K562 (cell line): ENCODE measurements at regions not wholly inside any gene's neighbourhood (a gene's known extent, or its start where the extent isn't known, plus 50 kb on each side); places are given as distances from the start of the nearest gene placed in this dataset.

Source experiments
- ATAC-seq: fragments of 200-7000 bp; cut with Tn5 transposase; 3 replicates; pipeline ENCODE4 v1.9.1; 2020; ENCODE audit warnings: moderate library complexity
- BruUV-seq: library from RNA; stranded (reverse); fragments of 400-500 nt; replicated peaks from 2 replicates; lab custom pipeline; 2021; lab: Mats Ljungman, UMichigan
- CTCF ChIA-PET: fragments of 300-600 bp; formaldehyde crosslinking; extraction: SDS; loops from one replicate; lab custom pipeline; 2021; ENCODE audit warnings: low intra/inter-chr PET ratio; lab: Yijun Ruan, JAX
- POLR2A ChIA-PET: fragments of 300-600, 350-650 bp; sonication (Branson Sonifier 250); formaldehyde crosslinking; extraction: SDS; loops from one replicate; lab custom pipeline; 2021; ENCODE audit warnings: antibody characterized with exemption, inconsistent platforms; lab: Yijun Ruan, JAX
- DNase-seq, 4 experiments: peaks; one replicate each; pipeline versions ENCODE4 v3.0.0 to v3.0.0-alpha.2; 2011 to 2018; ENCODE audit warnings: low spot score in 3 of 4, mixed read lengths in 3 of 4; ENCODE audit errors: extremely low read depth in 1 of 4
- FAIRE-seq: peaks from 2 replicates; lab custom pipeline; 2011; peaks lifted over from hg19 to GRCh38; lab: Jason Lieb, UNC
- H2AFZ ChIP-seq: 2 replicates; pipeline ENCODE4 v1.6.0; 2011; ENCODE audit warnings: low read depth, low read length, control low read depth, inconsistent platforms
- H3K27ac ChIP-seq: fragments of 200-600 bp; 3 replicates; pipeline ENCODE4 v1.8.0; 2011; ENCODE audit warnings: low read depth, mild to moderate bottlenecking, control low read depth, inconsistent platforms, low read length, moderate library complexity, mixed read lengths; ENCODE audit errors: extremely low read depth
- H3K27me3 ChIP-seq, 2 experiments: fragments of 300-600 bp in 1 of 2; 2 replicates in 1 of 2; 3 replicates in 1 of 2; pipeline versions ENCODE4 v1.6.0 to v1.8.0; 2011; ENCODE audit warnings: inconsistent platforms in 2 of 2, low read length in 2 of 2, mild to moderate bottlenecking in 1 of 2, mixed read lengths in 1 of 2, moderate library complexity in 1 of 2; ENCODE audit not compliant: control insufficient read depth in 2 of 2, insufficient read depth in 2 of 2
- H3K36me3 ChIP-seq: fragments of 300-600 bp; 3 replicates; pipeline ENCODE4 v1.8.0; 2011; ENCODE audit warnings: mild to moderate bottlenecking, low read length, inconsistent platforms; ENCODE audit not compliant: control insufficient read depth, insufficient read depth
- H3K4me1 ChIP-seq, 2 experiments: fragments of 200-600 bp in 1 of 2; replicated peaks in 1 of 2; 2 replicates in 1 of 2; 3 replicates in 1 of 2; pipeline versions ENCODE4 v1.5.1 to v1.8.0; 2011; ENCODE audit warnings: inconsistent platforms in 2 of 2, low read length in 2 of 2, mild to moderate bottlenecking in 1 of 2, mixed read lengths in 1 of 2, moderate library complexity in 1 of 2; ENCODE audit not compliant: control insufficient read depth in 2 of 2, insufficient read depth in 2 of 2
- H3K4me2 ChIP-seq: 2 replicates; pipeline ENCODE4 v1.6.1; 2011; ENCODE audit warnings: low read length, control low read depth, inconsistent platforms, mixed read lengths; ENCODE audit not compliant: insufficient read depth
- H3K4me3 ChIP-seq: fragments of 200-600 bp; sonication (generic), shearing (Covaris generic); 2 replicates; pipeline ENCODE4 v1.5.1; 2016; ENCODE audit warnings: control low read depth, inconsistent platforms
- H3K79me2 ChIP-seq: fragments of 200-600 bp; 3 replicates; pipeline ENCODE4 v1.8.0; 2011; ENCODE audit warnings: low read length, inconsistent platforms; ENCODE audit not compliant: control insufficient read depth, insufficient read depth
- H3K9ac ChIP-seq, 2 experiments: 2 replicates each; pipeline versions ENCODE4 v1.6.0 to v1.6.1; 2011; ENCODE audit warnings: low read depth in 2 of 2, low read length in 2 of 2, control low read depth in 1 of 2, inconsistent platforms in 1 of 2, mild to moderate bottlenecking in 1 of 2, mixed read lengths in 1 of 2; ENCODE audit not compliant: insufficient read depth in 1 of 2
- H3K9me1 ChIP-seq: one replicate; pipeline ENCODE4 v1.6.0; 2011; ENCODE audit warnings: inconsistent platforms, mild to moderate bottlenecking, low read length, moderate library complexity; ENCODE audit not compliant: control insufficient read depth, insufficient read depth
- H3K9me3 ChIP-seq: replicated peaks from 2 replicates; pipeline ENCODE4 v1.5.1; 2011; ENCODE audit warnings: low read depth, low read length, inconsistent platforms; ENCODE audit not compliant: control insufficient read depth, insufficient read depth
- H4K20me1 ChIP-seq: replicated peaks from 2 replicates; pipeline ENCODE4 v1.6.1; 2011; ENCODE audit warnings: low read length, inconsistent platforms, mixed read lengths; ENCODE audit not compliant: control insufficient read depth, insufficient read depth
- CBX1 ChIP-seq: sonication (generic); IDR thresholded peaks from 2 replicates; pipeline ENCODE4 v1.6.1; 2016; ENCODE audit warnings: antibody characterized with exemption, low read depth, mild to moderate bottlenecking
- ELF1 ChIP-seq: fragments of 200-800 bp; sonication (Bioruptor generic); IDR thresholded peaks from 2 replicates; pipeline ENCODE4 v1.6.1; 2016; ENCODE audit warnings: missing genetic modification characterization, missing compliant biosample characterization
- POLR2G ChIP-seq: fragments of 200-400 bp; formaldehyde crosslinking; IDR thresholded peaks from 2 replicates; pipeline ENCODE4 v1.6.1; 2017; ENCODE audit warnings: low read depth, mild to moderate bottlenecking, antibody characterized with exemption, low read length, moderate library complexity
- SMARCA4 ChIP-seq: fragments of 450-650 bp; IDR thresholded peaks from 2 replicates; pipeline ENCODE4 v1.6.1; 2016
- ZMIZ1 ChIP-seq, 2 experiments: fragments of 150-350 bp in 1 of 2; IDR thresholded peaks; 2 replicates each; pipeline ENCODE4 v1.6.1; 2012 to 2016; ENCODE audit warnings: low read depth in 2 of 2, low read length in 2 of 2, mild to moderate bottlenecking in 1 of 2, moderate library complexity in 1 of 2
- ZNF217 ChIP-seq: sonication (generic); formaldehyde crosslinking; IDR thresholded peaks from 2 replicates; pipeline ENCODE4 v1.8.0; 2022; ENCODE audit warnings: mild to moderate bottlenecking, missing genetic modification reagents
- WGBS: fragments of 100-300 bp; shearing (Covaris generic); methylation state at CpG from one replicate; pipeline ENCODE4 v1.1.6; 2016; ENCODE audit warnings: low coverage, mixed read lengths; ENCODE audit not compliant: insufficient coverage; ENCODE audit errors: missing lambda C conversion rate; 5-methylcytosine and 5-hydroxymethylcytosine counted together
- in situ Hi-C: fragments of 300-500 bp; cut with MboI; formaldehyde crosslinking; loops from 4 replicates; pipeline ENCODE4 v1.15.0; 2018; ENCODE audit warnings: inconsistent platforms, mixed read lengths
- intact Hi-C: fragments of 100-400 bp; cut with micrococcal nuclease; formaldehyde crosslinking; loops from 2 replicates; pipeline ENCODE4 v1.14.2; 2022
- TF ChIP-seq, protein P1 (sequence below): sonication (generic); formaldehyde crosslinking; IDR thresholded peaks from 2 replicates; pipeline ENCODE4 v1.8.0; 2022; ENCODE audit warnings: missing genetic modification reagents, mild to moderate bottlenecking, moderate library complexity, borderline replicate concordance

- Histone ChIP-seq H3K79me2 (no peaks in the 10 kb centered on the region), H3K4me1 (no peaks in the 10 kb centered on the region), H2AFZ (no peak overlapping the region), H3K4me2 (no peak overlapping the region), H4K20me1 (no peaks in the 10 kb centered on the region), H3K9ac (no peak overlapping the region), H3K9me1 (no peaks in the 10 kb centered on the region), H3K36me3 (no peaks in the 10 kb centered on the region), H3K27ac (no peak overlapping the region), H3K4me3 (no peak overlapping the region), H3K27me3 (no peaks in the 10 kb centered on the region)
- BruUV-seq = no TSS peak
- DNase-seq (no peak), ATAC-seq (no peak)
- POLR2A ChIA-PET = no interaction called here
- 0% methylated on average over 2 of the region's 2 CpGs for WGBS
- intact Hi-C loops = no loop called here
- CTCF ChIA-PET = no interaction called here
- in situ Hi-C loops = loop anchor here (25.0 kb wide), 1 partner anchor 1260 kb away; no protein-coding TSS in a partner anchor
- TF ChIP-seq ZNF217 (no peak), POLR2G (no peak), ZMIZ1 (IDR thresholded peaks at IDR 0.05; ENCODE audit: low read depth in 2 of 2, low read length in 2 of 2) (no peak), CBX1 (no peak), SMARCA4 (no peak), ELF1 (tag) (no peak)
- TF ChIP-seq, protein P1, sequence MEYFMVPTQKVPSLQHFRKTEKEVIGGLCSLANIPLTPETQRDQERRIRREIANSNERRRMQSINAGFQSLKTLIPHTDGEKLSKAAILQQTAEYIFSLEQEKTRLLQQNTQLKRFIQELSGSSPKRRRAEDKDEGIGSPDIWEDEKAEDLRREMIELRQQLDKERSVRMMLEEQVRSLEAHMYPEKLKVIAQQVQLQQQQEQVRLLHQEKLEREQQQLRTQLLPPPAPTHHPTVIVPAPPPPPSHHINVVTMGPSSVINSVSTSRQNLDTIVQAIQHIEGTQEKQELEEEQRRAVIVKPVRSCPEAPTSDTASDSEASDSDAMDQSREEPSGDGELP = no peak
- TF ChIP-seq, all 486 proteins: peak for 0
- no peak for FAIRE-seq
- H3K9me3 ChIP-seq = 0 out of 2 replicates have a peak, but pooled peaks cover 3% of the 10 kb centered on the region
Observed at GRCh38 chr7:70947181-70947580, 184.8 kb upstream of the GALNT17 start.
